ENCODE measurements at regions not wholly inside any gene's neighbourhood (a gene's known extent, or its start where the extent isn't known, plus 50 kb on each side); places are given as distances from the start of the nearest gene placed in this dataset.

DNA sequence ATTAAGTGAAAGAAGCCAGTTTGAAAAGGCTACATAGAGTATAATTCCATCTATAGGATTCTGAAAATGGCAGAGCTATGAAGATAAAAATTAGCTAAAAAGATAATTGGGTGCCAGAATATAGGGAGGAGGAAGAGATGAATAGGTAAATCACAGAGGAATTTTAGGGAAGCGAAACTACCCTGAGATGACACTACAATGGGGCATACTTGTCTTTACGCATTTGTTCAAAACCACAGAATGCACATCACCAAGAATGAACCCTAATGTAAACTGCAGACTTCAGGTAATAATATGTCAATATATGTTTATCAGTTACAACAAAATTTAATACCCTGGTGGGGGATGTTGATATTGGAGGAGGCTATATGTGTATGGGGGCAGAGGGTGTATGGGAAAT is 1342.9 kb downstream of the ADGRL3 start:
- intact Hi-C loops (cut with micrococcal nuclease; ENCODE audit: unreplicated experiment) = no loop called here
- in situ Hi-C loops (cut with HindIII; ENCODE audit: extremely low pct_ligation_motif_present, low pct_unique_long_range_greater_than_20kb) = no loop called here
- TF ChIP-seq, protein P1, sequence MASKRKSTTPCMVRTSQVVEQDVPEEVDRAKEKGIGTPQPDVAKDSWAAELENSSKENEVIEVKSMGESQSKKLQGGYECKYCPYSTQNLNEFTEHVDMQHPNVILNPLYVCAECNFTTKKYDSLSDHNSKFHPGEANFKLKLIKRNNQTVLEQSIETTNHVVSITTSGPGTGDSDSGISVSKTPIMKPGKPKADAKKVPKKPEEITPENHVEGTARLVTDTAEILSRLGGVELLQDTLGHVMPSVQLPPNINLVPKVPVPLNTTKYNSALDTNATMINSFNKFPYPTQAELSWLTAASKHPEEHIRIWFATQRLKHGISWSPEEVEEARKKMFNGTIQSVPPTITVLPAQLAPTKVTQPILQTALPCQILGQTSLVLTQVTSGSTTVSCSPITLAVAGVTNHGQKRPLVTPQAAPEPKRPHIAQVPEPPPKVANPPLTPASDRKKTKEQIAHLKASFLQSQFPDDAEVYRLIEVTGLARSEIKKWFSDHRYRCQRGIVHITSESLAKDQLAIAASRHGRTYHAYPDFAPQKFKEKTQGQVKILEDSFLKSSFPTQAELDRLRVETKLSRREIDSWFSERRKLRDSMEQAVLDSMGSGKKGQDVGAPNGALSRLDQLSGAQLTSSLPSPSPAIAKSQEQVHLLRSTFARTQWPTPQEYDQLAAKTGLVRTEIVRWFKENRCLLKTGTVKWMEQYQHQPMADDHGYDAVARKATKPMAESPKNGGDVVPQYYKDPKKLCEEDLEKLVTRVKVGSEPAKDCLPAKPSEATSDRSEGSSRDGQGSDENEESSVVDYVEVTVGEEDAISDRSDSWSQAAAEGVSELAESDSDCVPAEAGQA (IDR thresholded peaks at IDR 0.05; ENCODE audit: low read depth) = no peak
- TF ChIP-seq, protein P1 (CRISPR knock-in tag; IDR thresholded peaks at IDR 0.05; ENCODE audit: borderline replicate concordance) = no peak
- TF ChIP-seq ZNF720 (CRISPR knock-in tag; IDR thresholded peaks at IDR 0.05) (no peak), ZNF101 (CRISPR knock-in tag; IDR thresholded peaks at IDR 0.05; ENCODE audit: borderline replicate concordance, low read depth) (no peak), NR3C1 (CRISPR knock-in tag; IDR thresholded peaks at IDR 0.05) (no peak), TBX3 (IDR thresholded peaks at IDR 0.05; ENCODE audit: borderline replicate concordance) (no peak), ZFP37 (CRISPR knock-in tag; IDR thresholded peaks at IDR 0.05; ENCODE audit: borderline replicate concordance) (no peak), ZIK1 (CRISPR knock-in tag; IDR thresholded peaks at IDR 0.05; ENCODE audit: borderline replicate concordance, low read depth) (no peak), ZNF225 (CRISPR knock-in tag; IDR thresholded peaks at IDR 0.05) (no peak), RFXAP (CRISPR knock-in tag; IDR thresholded peaks at IDR 0.05; ENCODE audit: borderline replicate concordance) (no peak), ZBTB42 (CRISPR knock-in tag; IDR thresholded peaks at IDR 0.05) (no peak)
- TF ChIP-seq, protein P2, sequence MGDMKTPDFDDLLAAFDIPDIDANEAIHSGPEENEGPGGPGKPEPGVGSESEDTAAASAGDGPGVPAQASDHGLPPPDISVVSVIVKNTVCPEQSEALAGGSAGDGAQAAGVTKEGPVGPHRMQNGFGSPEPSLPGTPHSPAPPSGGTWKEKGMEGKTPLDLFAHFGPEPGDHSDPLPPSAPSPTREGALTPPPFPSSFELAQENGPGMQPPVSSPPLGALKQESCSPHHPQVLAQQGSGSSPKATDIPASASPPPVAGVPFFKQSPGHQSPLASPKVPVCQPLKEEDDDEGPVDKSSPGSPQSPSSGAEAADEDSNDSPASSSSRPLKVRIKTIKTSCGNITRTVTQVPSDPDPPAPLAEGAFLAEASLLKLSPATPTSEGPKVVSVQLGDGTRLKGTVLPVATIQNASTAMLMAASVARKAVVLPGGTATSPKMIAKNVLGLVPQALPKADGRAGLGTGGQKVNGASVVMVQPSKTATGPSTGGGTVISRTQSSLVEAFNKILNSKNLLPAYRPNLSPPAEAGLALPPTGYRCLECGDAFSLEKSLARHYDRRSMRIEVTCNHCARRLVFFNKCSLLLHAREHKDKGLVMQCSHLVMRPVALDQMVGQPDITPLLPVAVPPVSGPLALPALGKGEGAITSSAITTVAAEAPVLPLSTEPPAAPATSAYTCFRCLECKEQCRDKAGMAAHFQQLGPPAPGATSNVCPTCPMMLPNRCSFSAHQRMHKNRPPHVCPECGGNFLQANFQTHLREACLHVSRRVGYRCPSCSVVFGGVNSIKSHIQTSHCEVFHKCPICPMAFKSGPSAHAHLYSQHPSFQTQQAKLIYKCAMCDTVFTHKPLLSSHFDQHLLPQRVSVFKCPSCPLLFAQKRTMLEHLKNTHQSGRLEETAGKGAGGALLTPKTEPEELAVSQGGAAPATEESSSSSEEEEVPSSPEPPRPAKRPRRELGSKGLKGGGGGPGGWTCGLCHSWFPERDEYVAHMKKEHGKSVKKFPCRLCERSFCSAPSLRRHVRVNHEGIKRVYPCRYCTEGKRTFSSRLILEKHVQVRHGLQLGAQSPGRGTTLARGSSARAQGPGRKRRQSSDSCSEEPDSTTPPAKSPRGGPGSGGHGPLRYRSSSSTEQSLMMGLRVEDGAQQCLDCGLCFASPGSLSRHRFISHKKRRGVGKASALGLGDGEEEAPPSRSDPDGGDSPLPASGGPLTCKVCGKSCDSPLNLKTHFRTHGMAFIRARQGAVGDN (CRISPR knock-in tag; IDR thresholded peaks at IDR 0.05) = no peak
- TF ChIP-seq, protein P3, sequence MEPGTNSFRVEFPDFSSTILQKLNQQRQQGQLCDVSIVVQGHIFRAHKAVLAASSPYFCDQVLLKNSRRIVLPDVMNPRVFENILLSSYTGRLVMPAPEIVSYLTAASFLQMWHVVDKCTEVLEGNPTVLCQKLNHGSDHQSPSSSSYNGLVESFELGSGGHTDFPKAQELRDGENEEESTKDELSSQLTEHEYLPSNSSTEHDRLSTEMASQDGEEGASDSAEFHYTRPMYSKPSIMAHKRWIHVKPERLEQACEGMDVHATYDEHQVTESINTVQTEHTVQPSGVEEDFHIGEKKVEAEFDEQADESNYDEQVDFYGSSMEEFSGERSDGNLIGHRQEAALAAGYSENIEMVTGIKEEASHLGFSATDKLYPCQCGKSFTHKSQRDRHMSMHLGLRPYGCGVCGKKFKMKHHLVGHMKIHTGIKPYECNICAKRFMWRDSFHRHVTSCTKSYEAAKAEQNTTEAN (CRISPR knock-in tag; conservative IDR thresholded peaks at IDR 0.05) = no peak
- TF ChIP-seq, protein P4, sequence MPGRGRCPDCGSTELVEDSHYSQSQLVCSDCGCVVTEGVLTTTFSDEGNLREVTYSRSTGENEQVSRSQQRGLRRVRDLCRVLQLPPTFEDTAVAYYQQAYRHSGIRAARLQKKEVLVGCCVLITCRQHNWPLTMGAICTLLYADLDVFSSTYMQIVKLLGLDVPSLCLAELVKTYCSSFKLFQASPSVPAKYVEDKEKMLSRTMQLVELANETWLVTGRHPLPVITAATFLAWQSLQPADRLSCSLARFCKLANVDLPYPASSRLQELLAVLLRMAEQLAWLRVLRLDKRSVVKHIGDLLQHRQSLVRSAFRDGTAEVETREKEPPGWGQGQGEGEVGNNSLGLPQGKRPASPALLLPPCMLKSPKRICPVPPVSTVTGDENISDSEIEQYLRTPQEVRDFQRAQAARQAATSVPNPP (CRISPR knock-in tag; IDR thresholded peaks at IDR 0.05) = no peak
- H3K9me3 ChIP-seq (ENCODE audit: low read length) = no peaks in the 10 kb centered on the region
- no peaks in the 10 kb centered on the region for H4K20me1 ChIP-seq (ENCODE audit: insufficient read depth, low read length)
- no peak for DNase-seq (ENCODE audit: low spot score)
- FAIRE-seq = no peak
- H2AFZ ChIP-seq (ENCODE audit: low read length) = no peak overlapping the region
- WGBS (ENCODE audit: low lambda C conversion rate) = 0% methylated on average over 2 of the region's 2 CpGs
- H3K27me3 ChIP-seq (ENCODE audit: control insufficient read depth in 1 of 2, insufficient read depth in 2 of 2, low read length in 2 of 2) = no peaks in the 10 kb centered on the region
- no peak overlapping the region for H3K4me2 ChIP-seq (ENCODE audit: low read depth, low read length)
- POLR2A ChIA-PET = no interaction called here
- no peaks in the 10 kb centered on the region for H3K4me1 ChIP-seq (ENCODE audit: insufficient read depth, low read length)
- BruUV-seq (replicated peaks) = no TSS peak
- H3K4me3 ChIP-seq (replicated peaks in 1 of 3; ENCODE audit: insufficient read depth in 1 of 3, low read depth in 2 of 3, low read length in 3 of 3) = no peak overlapping the region
- CTCF ChIA-PET (ENCODE audit: low intra/inter-chr PET ratio, low total read pairs) = no interaction called here
- no peaks in the 10 kb centered on the region for H3K79me2 ChIP-seq (ENCODE audit: insufficient read depth, low read length)
- no peak overlapping the region for H3K9ac ChIP-seq (ENCODE audit: insufficient read depth, low read depth, low read length)
- no peak overlapping the region for H3K27ac ChIP-seq (ENCODE audit: extremely low read length, insufficient read depth, low read length)
- ATAC-seq = no peak
- H3K36me3 ChIP-seq (replicated peaks in 1 of 2; ENCODE audit: control insufficient read depth in 1 of 2, insufficient read depth in 2 of 2, low read length in 2 of 2) = no peaks in the 10 kb centered on the region

All from HepG2 (cell line).